Skeletal muscle satellite cell (primary cell): ENCODE measurements at regions not wholly inside any gene's neighbourhood (a gene's known extent, or its start where the extent isn't known, plus 50 kb on each side); places are given as distances from the start of the nearest gene placed in this dataset.

Experiments
- H3K27me3 ChIP-seq: 2 replicates; pipeline ENCODE4 v1.7.0; 2013; ENCODE audit warnings: low read length; ENCODE audit not compliant: control insufficient read depth, insufficient read depth
- H3K36me3 ChIP-seq: 2 replicates; pipeline ENCODE4 v1.7.0; 2013; ENCODE audit warnings: mild to moderate bottlenecking, control low read depth, low read length; ENCODE audit not compliant: insufficient read depth
- H3K4me1 ChIP-seq: 2 replicates; pipeline ENCODE4 v1.7.0; 2013; ENCODE audit warnings: low read length; ENCODE audit not compliant: control insufficient read depth, insufficient read depth
- H3K4me2 ChIP-seq: 2 replicates; pipeline ENCODE4 v1.7.0; 2013; ENCODE audit warnings: mild to moderate bottlenecking, low read length
- H3K4me3 ChIP-seq: 2 replicates; pipeline ENCODE4 v1.7.0; 2013; ENCODE audit warnings: low read length
- H3K9ac ChIP-seq: 2 replicates; pipeline ENCODE4 v1.7.0; 2013; ENCODE audit warnings: mild to moderate bottlenecking, low read depth, low read length, moderate library complexity
- H3K9me3 ChIP-seq: replicated peaks from 2 replicates; pipeline ENCODE4 v1.7.0; 2013; ENCODE audit warnings: mild to moderate bottlenecking, control low read depth, low read length

DNA sequence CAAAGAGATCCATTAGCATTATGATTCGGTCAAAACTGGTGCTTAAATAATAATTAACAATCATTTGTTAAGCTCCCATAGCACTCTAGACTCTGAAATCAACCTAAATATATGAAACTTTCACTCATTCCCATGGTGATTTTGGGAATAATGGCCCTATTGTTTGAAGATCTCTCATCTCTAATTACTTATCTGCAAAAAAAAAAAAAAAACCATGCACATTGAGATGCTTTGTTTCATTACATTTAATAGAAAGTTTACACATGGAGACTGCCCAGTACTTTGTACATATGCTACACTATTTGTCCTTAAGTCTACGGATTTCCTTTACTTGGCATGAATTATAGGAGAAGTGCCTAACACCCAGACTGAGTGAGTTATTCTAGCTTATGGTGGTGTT is 280.6 kb upstream of the MEOX2 start:
- no peak overlapping the region for H3K4me2 ChIP-seq
- H3K9me3 ChIP-seq: no peaks in the 10 kb centered on the region
- no peaks in the 10 kb centered on the region for H3K36me3 ChIP-seq
- H3K4me1 ChIP-seq: no peaks in the 10 kb centered on the region
- H3K9ac ChIP-seq: no peak overlapping the region
- no peaks in the 10 kb centered on the region for H3K27me3 ChIP-seq
- no peak overlapping the region for H3K4me3 ChIP-seq

DNA sequence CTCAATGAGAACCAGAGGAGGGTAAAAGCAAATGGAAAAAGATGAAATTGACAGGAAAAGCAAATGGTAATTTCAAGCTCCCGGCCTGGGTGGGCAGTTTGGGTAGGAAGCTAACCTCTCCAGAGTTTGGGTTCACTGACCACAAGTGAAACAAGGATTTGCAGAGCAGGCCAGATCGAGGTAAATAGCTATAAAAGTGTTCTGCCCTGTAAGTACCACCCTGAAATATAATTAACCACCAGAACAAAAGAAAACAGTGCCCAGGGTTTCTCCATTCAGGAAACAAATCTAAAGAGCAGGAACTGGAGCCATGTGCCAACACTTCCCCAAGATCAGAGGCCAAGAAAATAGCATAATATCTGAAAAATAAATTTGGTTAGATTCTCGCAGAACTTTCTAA is 276.7 kb upstream of the MEOX2 start:
- H3K9me3 ChIP-seq: no peaks in the 10 kb centered on the region
- H3K27me3 ChIP-seq: no peaks in the 10 kb centered on the region
- H3K9ac ChIP-seq: no peak overlapping the region
- H3K4me1 ChIP-seq: no peaks in the 10 kb centered on the region
- H3K36me3 ChIP-seq: no peaks in the 10 kb centered on the region
- H3K4me2 ChIP-seq: no peak overlapping the region
- no peak overlapping the region for H3K4me3 ChIP-seq

DNA sequence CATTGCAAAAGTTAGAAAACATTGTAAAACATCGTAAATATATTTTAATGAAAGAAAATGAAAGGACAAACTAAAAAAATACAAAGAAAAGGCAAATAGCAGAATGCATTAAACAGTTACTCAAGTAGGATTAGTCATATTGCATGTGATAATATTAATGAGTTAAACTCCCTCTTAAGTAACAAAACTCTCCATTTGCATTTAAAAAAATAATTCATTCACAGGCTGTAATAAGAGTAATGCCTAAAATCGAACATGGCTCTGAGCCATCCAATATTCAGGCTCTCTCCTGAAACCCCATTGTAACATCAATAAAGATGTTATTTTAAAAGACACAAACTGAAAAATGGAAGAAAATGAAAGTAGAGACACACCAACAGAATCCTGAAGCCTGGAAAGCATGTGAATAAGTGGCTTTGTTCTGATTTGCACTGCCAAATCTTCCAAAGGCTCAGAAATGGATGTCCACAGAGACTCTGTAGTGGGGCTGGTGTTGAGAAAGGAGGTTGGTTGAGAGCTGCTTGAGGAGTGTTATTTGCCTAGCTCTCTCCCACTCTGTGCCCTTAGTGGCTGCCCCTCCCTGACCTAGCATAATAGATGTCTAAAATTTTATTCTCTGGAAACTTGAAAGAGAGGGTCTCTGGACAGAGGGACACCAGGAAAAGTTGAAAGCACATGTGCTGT is 268.3 kb upstream of the MEOX2 start:
- H3K4me3 ChIP-seq: no peak overlapping the region
- H3K36me3 ChIP-seq: no peaks in the 10 kb centered on the region
- no peak overlapping the region for H3K9ac ChIP-seq

DNA sequence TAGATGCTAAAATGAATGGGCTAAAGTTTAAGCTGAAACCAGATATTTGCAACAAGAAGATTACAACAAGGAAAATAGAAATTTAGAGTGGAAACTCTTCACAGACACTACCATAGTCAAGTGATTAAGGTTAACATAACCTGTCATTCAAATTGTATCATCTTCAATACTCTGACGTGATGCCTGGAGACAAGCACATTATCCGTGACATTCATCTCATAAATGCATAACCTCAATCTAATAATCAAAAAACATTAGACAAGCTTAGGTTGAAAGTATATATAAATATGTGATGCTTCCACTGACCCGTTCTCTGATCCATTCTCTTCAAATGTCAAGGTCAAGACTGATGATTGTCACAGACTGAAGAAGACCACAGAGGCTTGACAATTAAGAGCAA is 263.8 kb upstream of the MEOX2 start:
- no peak overlapping the region for H3K4me2 ChIP-seq
- no peaks in the 10 kb centered on the region for H3K9me3 ChIP-seq
- no peak overlapping the region for H3K4me3 ChIP-seq
- no peak overlapping the region for H3K9ac ChIP-seq
- no peaks in the 10 kb centered on the region for H3K4me1 ChIP-seq
- H3K27me3 ChIP-seq: no peaks in the 10 kb centered on the region
- no peaks in the 10 kb centered on the region for H3K36me3 ChIP-seq

More for the DNA sequence above, 268.3 kb upstream of the MEOX2 start:
- Histone ChIP-seq H3K4me2 (no peak overlapping the region), H3K4me1 (no peaks in the 10 kb centered on the region), H3K9me3 (no peaks in the 10 kb centered on the region), H3K27me3 (no peaks in the 10 kb centered on the region)

DNA sequence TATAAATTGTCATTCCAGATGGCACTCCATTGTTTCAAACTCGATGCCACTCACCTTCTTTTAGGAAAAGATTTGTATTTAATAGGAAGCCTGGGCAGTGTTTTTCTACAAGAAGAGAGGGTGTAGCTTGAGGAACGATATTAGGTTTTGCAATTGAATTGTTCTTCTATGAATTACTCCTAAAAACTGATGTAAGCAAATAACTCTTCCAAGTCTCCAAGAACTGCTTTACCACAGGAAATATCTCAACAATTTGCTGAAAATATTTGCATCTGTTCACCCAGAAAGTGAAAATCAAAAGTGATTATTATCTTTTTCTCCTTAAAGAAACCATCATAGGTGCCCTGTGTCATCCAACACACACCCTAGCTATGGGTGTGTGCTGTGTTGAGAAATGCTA is 261.3 kb upstream of the MEOX2 start:
- Histone ChIP-seq H3K4me3 (no peak overlapping the region), H3K9ac (no peak overlapping the region), H3K4me2 (no peak overlapping the region), H3K27me3 (no peaks in the 10 kb centered on the region), H3K9me3 (no peaks in the 10 kb centered on the region), H3K4me1 (no peaks in the 10 kb centered on the region), H3K36me3 (no peaks in the 10 kb centered on the region)

DNA sequence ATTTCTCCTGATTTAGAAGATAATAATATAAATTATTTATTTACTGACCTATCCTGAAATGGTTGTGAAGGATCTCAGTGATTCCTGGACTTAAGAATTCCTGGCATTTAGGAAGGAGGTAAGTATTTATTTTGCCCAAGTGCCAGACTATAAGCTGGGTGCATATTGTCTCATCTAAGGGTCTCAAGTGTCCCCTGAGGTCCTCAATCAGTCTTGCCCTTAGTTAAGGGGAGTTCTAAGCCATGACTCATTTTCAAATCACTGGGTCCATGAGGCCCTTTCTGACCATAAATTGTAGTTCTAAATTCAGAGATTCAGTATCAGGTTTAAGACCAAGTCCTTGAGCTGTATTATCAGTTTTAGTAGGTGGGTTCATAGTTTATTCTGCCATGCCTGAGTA is 251.6 kb upstream of the MEOX2 start:
- Histone ChIP-seq H3K27me3 (no peaks in the 10 kb centered on the region), H3K36me3 (no peaks in the 10 kb centered on the region), H3K4me3 (no peak overlapping the region), H3K9me3 (no peaks in the 10 kb centered on the region), H3K9ac (no peak overlapping the region), H3K4me2 (no peak overlapping the region), H3K4me1 (no peaks in the 10 kb centered on the region)

DNA sequence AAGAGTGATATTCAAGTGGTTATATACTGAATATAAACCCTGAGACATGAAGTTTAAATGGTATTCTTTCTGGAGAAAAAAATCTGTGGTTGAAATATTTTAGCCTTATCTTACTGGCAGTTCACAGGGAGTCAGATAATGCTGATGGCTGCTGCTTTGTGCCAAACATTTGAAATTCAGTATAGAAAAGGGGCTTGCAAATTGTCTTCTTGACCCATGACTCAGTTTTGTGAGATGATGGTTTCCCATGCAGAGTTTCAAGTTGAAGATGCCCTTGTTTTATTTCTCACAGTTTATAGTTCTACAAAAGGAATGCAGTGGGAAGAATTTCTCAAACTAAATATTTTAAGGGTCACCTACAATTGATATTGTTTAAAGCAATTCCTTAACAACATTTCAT is 251.1 kb upstream of the MEOX2 start:
- H3K27me3 ChIP-seq: no peaks in the 10 kb centered on the region
- no peaks in the 10 kb centered on the region for H3K9me3 ChIP-seq

DNA sequence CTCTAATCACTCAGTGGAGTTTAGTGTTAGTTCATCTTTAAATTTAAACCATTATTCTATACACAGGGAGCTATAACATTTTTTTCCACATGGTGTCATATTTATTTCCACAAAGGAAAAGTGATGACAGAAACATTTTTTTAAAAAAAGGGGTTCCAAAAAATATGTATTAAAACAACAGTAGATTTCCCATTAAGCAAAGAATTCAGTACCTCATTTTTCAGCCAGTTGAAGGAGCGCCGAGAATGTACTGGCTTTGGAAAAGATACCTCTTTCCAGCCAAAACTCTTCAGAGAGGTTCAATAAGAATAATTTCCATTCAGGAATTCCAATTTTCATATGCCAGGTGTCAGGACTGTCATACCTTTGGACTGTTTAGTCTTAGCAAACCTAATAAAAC is 250.5 kb upstream of the MEOX2 start:
- Histone ChIP-seq H3K9ac (no peak overlapping the region), H3K4me2 (no peak overlapping the region), H3K27me3 (no peaks in the 10 kb centered on the region), H3K4me1 (no peaks in the 10 kb centered on the region), H3K9me3 (no peaks in the 10 kb centered on the region), H3K36me3 (no peaks in the 10 kb centered on the region), H3K4me3 (no peak overlapping the region)

More for the DNA sequence above, 251.1 kb upstream of the MEOX2 start:
- Histone ChIP-seq H3K9ac (no peak overlapping the region), H3K4me2 (no peak overlapping the region), H3K36me3 (no peaks in the 10 kb centered on the region), H3K4me1 (no peaks in the 10 kb centered on the region), H3K4me3 (no peak overlapping the region)

DNA sequence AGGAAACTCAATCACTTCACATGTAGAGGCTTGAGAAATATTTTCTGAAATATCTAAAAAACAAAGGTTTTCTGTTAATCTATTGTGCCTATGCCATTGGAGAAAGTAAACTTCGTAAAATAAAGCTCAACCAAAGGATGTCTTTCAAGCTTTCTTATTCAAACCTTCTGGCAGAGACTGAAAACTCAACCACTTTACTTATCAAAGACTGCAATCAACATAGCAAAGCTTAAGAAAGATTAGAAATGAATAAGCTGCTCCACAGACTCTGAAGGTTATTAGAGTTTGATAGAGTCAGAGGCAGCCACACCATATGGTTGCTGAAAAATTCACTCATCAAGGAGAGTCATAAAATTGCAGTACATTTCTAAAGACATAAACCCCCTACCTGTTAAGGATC is 245.8 kb upstream of the MEOX2 start:
- no peaks in the 10 kb centered on the region for H3K9me3 ChIP-seq
- H3K4me1 ChIP-seq: no peaks in the 10 kb centered on the region
- no peak overlapping the region for H3K4me3 ChIP-seq
- no peaks in the 10 kb centered on the region for H3K27me3 ChIP-seq
- H3K9ac ChIP-seq: no peak overlapping the region
- H3K36me3 ChIP-seq: no peaks in the 10 kb centered on the region
- H3K4me2 ChIP-seq: no peak overlapping the region

DNA sequence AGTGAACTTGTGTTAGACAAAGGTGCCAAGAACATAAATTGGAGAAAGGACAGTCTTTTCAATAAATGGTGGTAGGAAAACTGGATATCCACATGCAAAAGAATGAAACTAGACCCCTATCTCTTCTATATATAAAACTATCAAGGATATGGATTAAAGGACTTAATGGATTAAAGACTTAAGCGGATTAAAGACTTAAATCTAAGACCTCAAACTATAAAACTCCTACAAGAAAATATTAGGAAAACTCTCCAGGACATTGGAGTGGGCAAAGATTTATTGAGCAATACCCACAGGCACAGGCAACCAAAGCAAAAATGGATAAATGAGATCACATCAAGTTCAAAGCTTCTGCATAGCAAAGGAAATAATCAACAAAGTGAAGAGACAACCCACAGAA is 242.9 kb upstream of the MEOX2 start:
- H3K36me3 ChIP-seq: no peaks in the 10 kb centered on the region
- H3K9ac ChIP-seq: no peak overlapping the region
- no peaks in the 10 kb centered on the region for H3K27me3 ChIP-seq
- H3K9me3 ChIP-seq: no peaks in the 10 kb centered on the region
- H3K4me3 ChIP-seq: no peak overlapping the region
- H3K4me2 ChIP-seq: no peak overlapping the region
- H3K4me1 ChIP-seq: no peaks in the 10 kb centered on the region

DNA sequence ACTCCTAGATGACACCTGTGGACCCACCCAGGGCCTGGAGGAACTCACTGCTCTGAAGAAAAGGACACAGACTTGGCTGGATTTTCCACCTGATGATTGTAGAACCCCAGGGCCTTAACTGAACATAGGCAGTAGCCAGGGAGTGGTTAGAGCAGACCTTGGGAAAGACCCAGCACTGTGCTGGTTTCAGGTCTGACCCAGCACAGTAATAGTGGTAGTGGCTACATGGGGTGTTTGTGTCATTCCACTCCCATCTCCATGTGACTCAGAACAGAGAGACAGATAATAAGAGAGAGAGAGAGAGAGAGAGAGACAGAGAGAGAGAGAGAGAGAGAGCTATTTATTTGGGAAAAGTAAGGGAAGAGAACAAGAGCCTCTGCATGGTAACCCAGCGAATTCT is 239.1 kb upstream of the MEOX2 start:
- Histone ChIP-seq H3K9ac (no peak overlapping the region), H3K9me3 (no peaks in the 10 kb centered on the region), H3K4me1 (peaks cover 17% of the 10 kb centered on the region), H3K4me2 (no peak overlapping the region), H3K27me3 (no peaks in the 10 kb centered on the region), H3K4me3 (no peak overlapping the region), H3K36me3 (no peaks in the 10 kb centered on the region)

DNA sequence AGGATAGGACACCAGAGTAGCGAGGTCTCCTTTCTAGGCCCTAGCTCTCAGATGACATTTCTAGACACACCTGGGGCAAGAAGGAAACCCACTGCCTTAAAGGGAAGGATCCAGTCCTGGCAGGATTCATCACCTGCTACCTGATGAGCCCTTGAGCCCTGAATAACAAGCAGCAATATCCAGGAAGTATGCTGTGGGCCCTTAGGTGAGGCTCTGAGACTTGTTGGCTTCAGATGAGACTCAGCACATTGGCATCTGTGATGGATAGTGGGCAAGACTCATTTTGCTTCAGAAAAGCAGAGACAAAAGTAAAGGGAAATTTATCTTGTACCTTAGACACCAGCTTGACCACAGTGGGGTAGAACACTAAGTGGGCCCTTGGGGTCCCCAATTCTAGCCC is 238.4 kb upstream of the MEOX2 start:
- Histone ChIP-seq H3K4me1 (peaks cover 17% of the 10 kb centered on the region), H3K9me3 (no peaks in the 10 kb centered on the region), H3K4me2 (no peak overlapping the region)

More for the DNA sequence above, 238.4 kb upstream of the MEOX2 start:
- no peak overlapping the region for H3K4me3 ChIP-seq
- H3K36me3 ChIP-seq: no peaks in the 10 kb centered on the region
- H3K9ac ChIP-seq: no peak overlapping the region
- H3K27me3 ChIP-seq: no peaks in the 10 kb centered on the region
